ENCODE measurements at regions not wholly inside any gene's neighbourhood (a gene's known extent, or its start where the extent isn't known, plus 50 kb on each side); places are given as distances from the start of the nearest gene placed in this dataset.

DNA sequence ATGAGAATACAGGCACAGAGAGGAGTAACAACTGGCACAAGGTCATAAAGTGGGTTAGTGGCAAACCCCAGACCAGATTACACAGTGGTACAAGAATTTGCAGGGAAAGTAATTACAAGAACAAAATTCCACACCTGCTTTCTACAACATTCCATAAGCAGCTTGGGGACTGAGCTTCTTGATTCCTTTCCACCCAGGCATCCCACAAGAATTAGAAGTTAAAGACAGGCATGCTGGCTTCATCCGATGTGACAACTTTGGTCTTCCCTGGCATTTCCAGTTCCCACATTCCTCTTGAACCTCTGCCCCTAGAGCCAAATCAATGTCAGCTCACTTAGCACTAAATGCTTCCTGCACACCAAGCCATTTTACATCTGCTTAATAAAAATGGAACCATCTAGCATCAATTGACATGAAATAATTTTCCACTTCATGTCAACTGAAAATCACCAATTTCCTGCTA, 435.8 kb upstream of the PAPPA start:
- intact Hi-C loops (cut with micrococcal nuclease; ENCODE audit: unreplicated experiment) = no loop called here
- Histone ChIP-seq H3K36me3 (ENCODE audit: control insufficient read depth, insufficient read depth, low read length) (no peaks in the 10 kb centered on the region), H3K9me3 (ENCODE audit: control insufficient read depth, insufficient read depth, low read depth, low read length) (no peaks in the 10 kb centered on the region), H3K4me1 (ENCODE audit: control insufficient read depth, insufficient read depth, low read length) (no peaks in the 10 kb centered on the region), H3K4me3 (ENCODE audit: low read depth in 2 of 2, low read length in 2 of 2) (no peak overlapping the region), H3K27ac (ENCODE audit: low read length) (no peak overlapping the region), H3K27me3 (ENCODE audit: control insufficient read depth, insufficient read depth, low read length) (no peaks in the 10 kb centered on the region)
- in situ Hi-C loops (cut with HindIII; ENCODE audit: low pct_unique_long_range_greater_than_20kb, low sequenced_read_pairs) = no loop called here
- ATAC-seq = no peak
- POLR2A ChIA-PET = no interaction called here
- CTCF ChIA-PET = no interaction called here
- DNase-seq (ENCODE audit: low read depth, low spot score) = no peak
- BruUV-seq (replicated peaks) = no TSS peak
- TF ChIP-seq, protein P1, sequence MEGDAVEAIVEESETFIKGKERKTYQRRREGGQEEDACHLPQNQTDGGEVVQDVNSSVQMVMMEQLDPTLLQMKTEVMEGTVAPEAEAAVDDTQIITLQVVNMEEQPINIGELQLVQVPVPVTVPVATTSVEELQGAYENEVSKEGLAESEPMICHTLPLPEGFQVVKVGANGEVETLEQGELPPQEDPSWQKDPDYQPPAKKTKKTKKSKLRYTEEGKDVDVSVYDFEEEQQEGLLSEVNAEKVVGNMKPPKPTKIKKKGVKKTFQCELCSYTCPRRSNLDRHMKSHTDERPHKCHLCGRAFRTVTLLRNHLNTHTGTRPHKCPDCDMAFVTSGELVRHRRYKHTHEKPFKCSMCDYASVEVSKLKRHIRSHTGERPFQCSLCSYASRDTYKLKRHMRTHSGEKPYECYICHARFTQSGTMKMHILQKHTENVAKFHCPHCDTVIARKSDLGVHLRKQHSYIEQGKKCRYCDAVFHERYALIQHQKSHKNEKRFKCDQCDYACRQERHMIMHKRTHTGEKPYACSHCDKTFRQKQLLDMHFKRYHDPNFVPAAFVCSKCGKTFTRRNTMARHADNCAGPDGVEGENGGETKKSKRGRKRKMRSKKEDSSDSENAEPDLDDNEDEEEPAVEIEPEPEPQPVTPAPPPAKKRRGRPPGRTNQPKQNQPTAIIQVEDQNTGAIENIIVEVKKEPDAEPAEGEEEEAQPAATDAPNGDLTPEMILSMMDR (IDR thresholded peaks at IDR 0.05) = no peak
- TF ChIP-seq SIN3A (IDR thresholded peaks at IDR 0.05; ENCODE audit: borderline replicate concordance, insufficient read depth, low read depth, low read length) (no peak), POLR2AphosphoS5 (IDR thresholded peaks at IDR 0.05; ENCODE audit: low read depth, low read length) (no peak), TCF7L2 (IDR thresholded peaks at IDR 0.05; ENCODE audit: low read depth, low read length) (no peak)
- TF ChIP-seq, protein P2, sequence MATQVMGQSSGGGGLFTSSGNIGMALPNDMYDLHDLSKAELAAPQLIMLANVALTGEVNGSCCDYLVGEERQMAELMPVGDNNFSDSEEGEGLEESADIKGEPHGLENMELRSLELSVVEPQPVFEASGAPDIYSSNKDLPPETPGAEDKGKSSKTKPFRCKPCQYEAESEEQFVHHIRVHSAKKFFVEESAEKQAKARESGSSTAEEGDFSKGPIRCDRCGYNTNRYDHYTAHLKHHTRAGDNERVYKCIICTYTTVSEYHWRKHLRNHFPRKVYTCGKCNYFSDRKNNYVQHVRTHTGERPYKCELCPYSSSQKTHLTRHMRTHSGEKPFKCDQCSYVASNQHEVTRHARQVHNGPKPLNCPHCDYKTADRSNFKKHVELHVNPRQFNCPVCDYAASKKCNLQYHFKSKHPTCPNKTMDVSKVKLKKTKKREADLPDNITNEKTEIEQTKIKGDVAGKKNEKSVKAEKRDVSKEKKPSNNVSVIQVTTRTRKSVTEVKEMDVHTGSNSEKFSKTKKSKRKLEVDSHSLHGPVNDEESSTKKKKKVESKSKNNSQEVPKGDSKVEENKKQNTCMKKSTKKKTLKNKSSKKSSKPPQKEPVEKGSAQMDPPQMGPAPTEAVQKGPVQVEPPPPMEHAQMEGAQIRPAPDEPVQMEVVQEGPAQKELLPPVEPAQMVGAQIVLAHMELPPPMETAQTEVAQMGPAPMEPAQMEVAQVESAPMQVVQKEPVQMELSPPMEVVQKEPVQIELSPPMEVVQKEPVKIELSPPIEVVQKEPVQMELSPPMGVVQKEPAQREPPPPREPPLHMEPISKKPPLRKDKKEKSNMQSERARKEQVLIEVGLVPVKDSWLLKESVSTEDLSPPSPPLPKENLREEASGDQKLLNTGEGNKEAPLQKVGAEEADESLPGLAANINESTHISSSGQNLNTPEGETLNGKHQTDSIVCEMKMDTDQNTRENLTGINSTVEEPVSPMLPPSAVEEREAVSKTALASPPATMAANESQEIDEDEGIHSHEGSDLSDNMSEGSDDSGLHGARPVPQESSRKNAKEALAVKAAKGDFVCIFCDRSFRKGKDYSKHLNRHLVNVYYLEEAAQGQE (IDR thresholded peaks at IDR 0.05; ENCODE audit: insufficient read depth in 1 of 2, low read depth in 2 of 2, low read length in 1 of 2) = no peak

DNA sequence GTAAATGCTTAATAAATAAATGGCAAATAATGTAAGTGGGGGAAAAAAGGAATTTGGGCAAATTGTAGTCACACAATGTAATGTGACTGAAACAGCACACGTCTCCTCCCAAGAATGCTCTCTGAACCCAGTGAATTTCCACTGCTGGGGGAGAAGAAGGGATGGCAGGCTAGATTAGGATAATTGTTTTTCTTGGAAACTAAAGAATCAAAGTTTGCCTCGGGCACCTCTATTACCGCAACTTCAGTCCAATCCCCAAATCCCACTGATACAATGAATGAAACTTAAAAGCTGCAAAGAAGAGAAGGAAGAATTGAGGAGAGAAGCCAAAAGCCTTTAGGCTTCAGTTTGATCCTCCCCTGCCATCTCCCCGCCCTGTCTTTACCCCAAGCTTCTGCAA, 423.2 kb upstream of the PAPPA start:
- POLR2A ChIA-PET = no interaction called here

More for the DNA sequence above, 423.2 kb upstream of the PAPPA start:
- no TSS peak for BruUV-seq (replicated peaks)
- no peak for ATAC-seq
- intact Hi-C loops (cut with micrococcal nuclease; ENCODE audit: unreplicated experiment) = no loop called here
- no peaks in the 10 kb centered on the region for H3K27me3 ChIP-seq (ENCODE audit: control insufficient read depth, insufficient read depth, low read length)
- CTCF ChIA-PET = no interaction called here
- DNase-seq (ENCODE audit: low read depth, low spot score) = no peak
- in situ Hi-C loops (cut with HindIII; ENCODE audit: low pct_unique_long_range_greater_than_20kb, low sequenced_read_pairs) = no loop called here
- H3K4me1 ChIP-seq (ENCODE audit: control insufficient read depth, insufficient read depth, low read length) = no peaks in the 10 kb centered on the region
- H3K4me3 ChIP-seq (ENCODE audit: low read depth in 2 of 2, low read length in 2 of 2) = no peak overlapping the region
- H3K9me3 ChIP-seq (ENCODE audit: control insufficient read depth, insufficient read depth, low read depth, low read length) = no peaks in the 10 kb centered on the region
- no peak overlapping the region for H3K27ac ChIP-seq (ENCODE audit: low read length)
- TF ChIP-seq, protein P1 (IDR thresholded peaks at IDR 0.05) = no peak
- TF ChIP-seq POLR2AphosphoS5 (IDR thresholded peaks at IDR 0.05; ENCODE audit: low read depth, low read length) (no peak), SIN3A (IDR thresholded peaks at IDR 0.05; ENCODE audit: borderline replicate concordance, insufficient read depth, low read depth, low read length) (no peak), TCF7L2 (IDR thresholded peaks at IDR 0.05; ENCODE audit: low read depth, low read length) (no peak)
- TF ChIP-seq, protein P2 (IDR thresholded peaks at IDR 0.05; ENCODE audit: insufficient read depth in 1 of 2, low read depth in 2 of 2, low read length in 1 of 2) = no peak
- H3K36me3 ChIP-seq (ENCODE audit: control insufficient read depth, insufficient read depth, low read length) = no peaks in the 10 kb centered on the region
